ENCODE measurements at regions not wholly inside any gene's neighbourhood (a gene's known extent, or its start where the extent isn't known, plus 50 kb on each side); places are given as distances from the start of the nearest gene placed in this dataset.

DNA sequence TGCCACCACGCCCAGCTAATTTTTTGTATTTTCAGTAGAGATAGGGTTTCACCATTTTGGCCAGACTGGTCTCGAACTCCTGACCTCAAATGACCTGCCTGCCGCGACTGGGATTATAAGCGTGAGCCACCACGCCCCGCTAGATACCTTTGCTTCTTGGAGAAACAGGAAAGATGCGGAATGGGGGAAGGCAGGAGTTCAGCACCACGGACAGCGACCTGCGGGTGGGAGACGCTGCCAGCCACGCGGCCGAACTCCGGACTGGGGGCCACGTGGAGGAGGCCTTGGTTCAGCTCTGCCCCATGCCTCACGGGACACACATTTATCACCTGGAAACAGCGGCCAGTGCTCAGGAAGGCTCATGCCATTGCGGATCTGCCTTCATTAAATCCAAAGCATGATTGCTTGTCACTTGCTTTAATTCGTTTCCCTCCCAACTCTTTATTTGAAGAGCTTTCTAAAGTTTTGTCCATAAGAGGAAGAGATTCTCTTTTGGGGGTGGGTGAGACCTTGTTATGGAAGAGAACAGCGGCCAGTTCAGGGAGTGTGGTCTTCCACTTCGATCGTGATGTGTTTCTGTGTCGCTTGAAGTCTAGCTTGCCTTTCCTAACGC, 219.9 kb downstream of the ENGASE start (continued):
- TF ChIP-seq, protein P1, sequence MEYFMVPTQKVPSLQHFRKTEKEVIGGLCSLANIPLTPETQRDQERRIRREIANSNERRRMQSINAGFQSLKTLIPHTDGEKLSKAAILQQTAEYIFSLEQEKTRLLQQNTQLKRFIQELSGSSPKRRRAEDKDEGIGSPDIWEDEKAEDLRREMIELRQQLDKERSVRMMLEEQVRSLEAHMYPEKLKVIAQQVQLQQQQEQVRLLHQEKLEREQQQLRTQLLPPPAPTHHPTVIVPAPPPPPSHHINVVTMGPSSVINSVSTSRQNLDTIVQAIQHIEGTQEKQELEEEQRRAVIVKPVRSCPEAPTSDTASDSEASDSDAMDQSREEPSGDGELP (IDR thresholded peaks at IDR 0.05; ENCODE audit: borderline replicate concordance, low read depth), result no peak; the same call in 1 of the 2 replicates
- TF ChIP-seq ZNF816 (CRISPR knock-in tag; IDR thresholded peaks at IDR 0.05; ENCODE audit: borderline replicate concordance), result no peak; the same call in 1 of the 2 replicates
- TF ChIP-seq, protein P2, sequence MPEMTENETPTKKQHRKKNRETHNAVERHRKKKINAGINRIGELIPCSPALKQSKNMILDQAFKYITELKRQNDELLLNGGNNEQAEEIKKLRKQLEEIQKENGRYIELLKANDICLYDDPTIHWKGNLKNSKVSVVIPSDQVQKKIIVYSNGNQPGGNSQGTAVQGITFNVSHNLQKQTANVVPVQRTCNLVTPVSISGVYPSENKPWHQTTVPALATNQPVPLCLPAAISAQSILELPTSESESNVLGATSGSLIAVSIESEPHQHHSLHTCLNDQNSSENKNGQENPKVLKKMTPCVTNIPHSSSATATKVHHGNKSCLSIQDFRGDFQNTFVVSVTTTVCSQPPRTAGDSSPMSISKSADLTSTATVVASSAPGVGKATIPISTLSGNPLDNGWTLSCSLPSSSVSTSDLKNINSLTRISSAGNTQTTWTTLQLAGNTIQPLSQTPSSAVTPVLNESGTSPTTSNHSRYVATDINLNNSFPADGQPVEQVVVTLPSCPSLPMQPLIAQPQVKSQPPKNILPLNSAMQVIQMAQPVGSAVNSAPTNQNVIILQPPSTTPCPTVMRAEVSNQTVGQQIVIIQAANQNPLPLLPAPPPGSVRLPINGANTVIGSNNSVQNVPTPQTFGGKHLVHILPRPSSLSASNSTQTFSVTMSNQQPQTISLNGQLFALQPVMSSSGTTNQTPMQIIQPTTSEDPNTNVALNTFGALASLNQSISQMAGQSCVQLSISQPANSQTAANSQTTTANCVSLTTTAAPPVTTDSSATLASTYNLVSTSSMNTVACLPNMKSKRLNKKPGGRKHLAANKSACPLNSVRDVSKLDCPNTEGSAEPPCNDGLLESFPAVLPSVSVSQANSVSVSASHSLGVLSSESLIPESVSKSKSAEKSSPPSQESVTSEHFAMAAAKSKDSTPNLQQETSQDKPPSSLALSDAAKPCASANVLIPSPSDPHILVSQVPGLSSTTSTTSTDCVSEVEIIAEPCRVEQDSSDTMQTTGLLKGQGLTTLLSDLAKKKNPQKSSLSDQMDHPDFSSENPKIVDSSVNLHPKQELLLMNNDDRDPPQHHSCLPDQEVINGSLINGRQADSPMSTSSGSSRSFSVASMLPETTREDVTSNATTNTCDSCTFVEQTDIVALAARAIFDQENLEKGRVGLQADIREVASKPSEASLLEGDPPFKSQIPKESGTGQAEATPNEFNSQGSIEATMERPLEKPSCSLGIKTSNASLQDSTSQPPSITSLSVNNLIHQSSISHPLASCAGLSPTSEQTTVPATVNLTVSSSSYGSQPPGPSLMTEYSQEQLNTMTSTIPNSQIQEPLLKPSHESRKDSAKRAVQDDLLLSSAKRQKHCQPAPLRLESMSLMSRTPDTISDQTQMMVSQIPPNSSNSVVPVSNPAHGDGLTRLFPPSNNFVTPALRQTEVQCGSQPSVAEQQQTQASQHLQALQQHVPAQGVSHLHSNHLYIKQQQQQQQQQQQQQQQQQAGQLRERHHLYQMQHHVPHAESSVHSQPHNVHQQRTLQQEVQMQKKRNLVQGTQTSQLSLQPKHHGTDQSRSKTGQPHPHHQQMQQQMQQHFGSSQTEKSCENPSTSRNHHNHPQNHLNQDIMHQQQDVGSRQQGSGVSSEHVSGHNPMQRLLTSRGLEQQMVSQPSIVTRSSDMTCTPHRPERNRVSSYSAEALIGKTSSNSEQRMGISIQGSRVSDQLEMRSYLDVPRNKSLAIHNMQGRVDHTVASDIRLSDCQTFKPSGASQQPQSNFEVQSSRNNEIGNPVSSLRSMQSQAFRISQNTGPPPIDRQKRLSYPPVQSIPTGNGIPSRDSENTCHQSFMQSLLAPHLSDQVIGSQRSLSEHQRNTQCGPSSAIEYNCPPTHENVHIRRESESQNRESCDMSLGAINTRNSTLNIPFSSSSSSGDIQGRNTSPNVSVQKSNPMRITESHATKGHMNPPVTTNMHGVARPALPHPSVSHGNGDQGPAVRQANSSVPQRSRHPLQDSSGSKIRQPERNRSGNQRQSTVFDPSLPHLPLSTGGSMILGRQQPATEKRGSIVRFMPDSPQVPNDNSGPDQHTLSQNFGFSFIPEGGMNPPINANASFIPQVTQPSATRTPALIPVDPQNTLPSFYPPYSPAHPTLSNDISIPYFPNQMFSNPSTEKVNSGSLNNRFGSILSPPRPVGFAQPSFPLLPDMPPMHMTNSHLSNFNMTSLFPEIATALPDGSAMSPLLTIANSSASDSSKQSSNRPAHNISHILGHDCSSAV (CRISPR knock-in tag; IDR thresholded peaks at IDR 0.05; ENCODE audit: borderline replicate concordance), result no peak
- TF ChIP-seq RFX1 (IDR thresholded peaks at IDR 0.05), result no peak
- TF ChIP-seq ZNF678 (CRISPR knock-in tag; IDR thresholded peaks at IDR 0.05), result peak; percentile 68; the same call in 1 of the 2 replicates
- peak; percentile 88; the same call in 1 of the 2 replicates for TF ChIP-seq MTF1 (CRISPR knock-in tag; IDR thresholded peaks at IDR 0.05)
- TF ChIP-seq ZNF501 (CRISPR knock-in tag; IDR thresholded peaks at IDR 0.05), result peak; percentile 77
- TF ChIP-seq PCBP2 (optimal IDR thresholded peaks at IDR 0.05; ENCODE audit: low read depth, low read length, poor library complexity, severe bottlenecking), result no peak
- no peak for TF ChIP-seq GTF2F1 (IDR thresholded peaks at IDR 0.05; ENCODE audit: low read length)
- TF ChIP-seq ZNF343 (CRISPR knock-in tag; IDR thresholded peaks at IDR 0.05), result no peak
- peak; percentile 94; the same call in 1 of the 2 replicates for TF ChIP-seq CENPBD1 (CRISPR knock-in tag; IDR thresholded peaks at IDR 0.05; ENCODE audit: borderline replicate concordance, low read depth)
- TF ChIP-seq ARID3A (IDR thresholded peaks at IDR 0.05; ENCODE audit: low read depth, low read length), result no peak
- TF ChIP-seq USF2 (IDR thresholded peaks at IDR 0.05; ENCODE audit: low read depth, low read length), result peak; percentile 30; the same call in 1 of the 2 replicates
- TF ChIP-seq USF2 (CRISPR knock-in tag; IDR thresholded peaks at IDR 0.05; ENCODE audit: borderline replicate concordance), result no peak
- TF ChIP-seq, protein P3, sequence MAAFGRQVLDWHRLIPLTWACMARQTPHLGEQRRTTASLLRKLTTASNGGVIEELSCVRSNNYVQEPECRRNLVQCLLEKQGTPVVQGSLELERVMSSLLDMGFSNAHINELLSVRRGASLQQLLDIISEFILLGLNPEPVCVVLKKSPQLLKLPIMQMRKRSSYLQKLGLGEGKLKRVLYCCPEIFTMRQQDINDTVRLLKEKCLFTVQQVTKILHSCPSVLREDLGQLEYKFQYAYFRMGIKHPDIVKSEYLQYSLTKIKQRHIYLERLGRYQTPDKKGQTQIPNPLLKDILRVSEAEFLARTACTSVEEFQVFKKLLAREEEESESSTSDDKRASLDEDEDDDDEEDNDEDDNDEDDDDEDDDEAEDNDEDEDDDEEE (CRISPR knock-in tag; IDR thresholded peaks at IDR 0.05), result peak; percentile 97

Measured in HepG2 (cell line).